HG03025 (cell line): ENCODE measurements at regions not wholly inside any gene's neighbourhood (a gene's known extent, or its start where the extent isn't known, plus 50 kb on each side); places are given as distances from the start of the nearest gene placed in this dataset.

ENCODE experiments used
- ATAC-seq: cut with Tn5 transposase; IDR thresholded peaks from one replicate; pipeline ENCODE4 v1.9.1; 2021; ENCODE audit warnings: mild to moderate bottlenecking, moderate library complexity; ENCODE audit not compliant: unreplicated experiment, low FRiP score

GRCh38 chr10:123517426-123517825, 148.7 kb upstream of the GPR26 start:
- no peak for ATAC-seq

DNA sequence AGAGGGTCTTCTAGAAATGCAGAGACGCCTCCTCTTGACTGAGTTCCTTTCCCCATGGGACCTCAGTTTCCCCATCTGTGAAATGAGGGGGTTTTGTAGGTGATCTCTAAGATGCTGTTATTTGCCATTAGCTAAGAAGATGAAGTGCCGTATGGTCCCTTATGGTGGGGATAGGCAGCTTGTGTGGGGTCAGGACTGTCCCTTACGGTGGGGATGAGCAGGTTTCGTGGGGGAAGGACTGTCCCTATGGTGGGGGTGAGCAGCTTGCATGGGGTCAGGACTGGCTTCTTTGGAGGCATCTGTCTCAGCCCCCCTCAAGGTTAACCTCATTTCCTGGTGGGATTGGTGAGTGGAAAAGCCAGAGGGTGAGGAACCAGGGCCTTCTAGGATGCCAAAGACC, 148.3 kb upstream of the GPR26 start:
- no peak for ATAC-seq

- no peak for ATAC-seq
Observed at GRCh38 chr10:123518765-123519164, 147.4 kb upstream of the GPR26 start.

DNA sequence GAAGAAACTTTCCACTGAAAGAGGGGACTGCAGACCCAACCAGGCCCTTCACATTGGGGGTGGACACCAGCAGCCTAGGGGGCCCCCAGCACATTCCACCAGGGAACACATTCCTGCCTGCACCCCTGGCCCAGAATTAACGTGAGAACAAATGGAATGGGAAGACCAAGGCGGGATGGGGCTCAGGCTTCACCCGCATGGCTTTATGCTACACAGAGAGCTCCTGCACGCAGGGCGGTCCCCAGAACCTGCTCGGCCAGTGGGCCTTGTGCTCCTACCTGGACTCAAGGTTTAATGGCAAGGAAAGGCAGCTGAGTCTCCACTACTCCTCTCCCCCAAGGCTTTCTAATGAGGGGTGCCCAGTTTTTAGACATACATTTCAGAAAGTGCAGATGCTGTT, 146.3 kb upstream of the GPR26 start:
- ATAC-seq: no peak

- no peak for ATAC-seq
Observed at GRCh38 chr10:123521076-123521475, 145.1 kb upstream of the GPR26 start.

DNA sequence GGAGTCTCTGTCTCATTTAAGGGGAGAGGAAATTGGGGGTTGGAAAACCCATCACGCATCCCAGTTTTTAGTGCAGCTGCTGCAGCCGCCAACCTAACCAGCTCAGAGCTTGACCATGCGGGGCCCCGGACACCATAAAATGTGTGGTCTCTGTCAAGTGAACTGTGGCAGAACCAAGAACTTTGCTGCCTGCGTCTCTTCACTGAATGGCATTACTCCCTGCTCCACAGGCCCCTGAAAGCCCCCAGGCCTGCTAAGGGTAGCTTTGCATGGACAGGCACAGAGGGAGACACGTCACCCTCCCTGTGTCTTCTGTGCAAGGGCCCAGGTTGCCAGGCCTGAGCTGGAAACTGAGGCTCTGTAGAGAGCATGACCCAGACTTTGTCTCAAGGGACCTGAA, 144.6 kb upstream of the GPR26 start:
- no peak for ATAC-seq

GRCh38 chr10:123522702-123523312, 143.3 kb upstream of the GPR26 start:
- ATAC-seq: no peak

GRCh38 chr10:123523833-123524232, 142.3 kb upstream of the GPR26 start:
- ATAC-seq: no peak

- no peak for ATAC-seq
Observed at GRCh38 chr10:123526356-123527064, 139.6 kb upstream of the GPR26 start.

DNA sequence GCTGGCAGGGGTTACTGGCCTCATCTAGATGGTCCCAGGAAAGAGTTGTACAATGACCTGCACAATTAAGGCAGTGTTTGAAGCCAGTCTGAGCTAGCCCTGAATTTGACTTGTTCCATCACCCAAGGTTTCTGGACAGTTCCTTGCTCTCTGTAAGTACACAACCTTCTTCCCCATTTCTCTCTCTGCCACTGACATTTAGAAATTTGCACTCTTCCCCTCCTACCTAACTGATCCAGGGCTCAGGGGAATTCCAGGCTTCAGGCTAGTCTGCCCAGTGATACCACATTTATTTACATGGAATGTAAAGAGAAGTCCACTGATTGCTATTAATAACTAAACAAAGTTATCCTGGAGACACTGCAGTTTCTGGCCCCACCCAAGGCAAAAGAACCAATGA, 139.0 kb upstream of the GPR26 start:
- no peak for ATAC-seq

- no peak for ATAC-seq
Observed at GRCh38 chr10:123529146-123529760, 136.9 kb upstream of the GPR26 start.

DNA sequence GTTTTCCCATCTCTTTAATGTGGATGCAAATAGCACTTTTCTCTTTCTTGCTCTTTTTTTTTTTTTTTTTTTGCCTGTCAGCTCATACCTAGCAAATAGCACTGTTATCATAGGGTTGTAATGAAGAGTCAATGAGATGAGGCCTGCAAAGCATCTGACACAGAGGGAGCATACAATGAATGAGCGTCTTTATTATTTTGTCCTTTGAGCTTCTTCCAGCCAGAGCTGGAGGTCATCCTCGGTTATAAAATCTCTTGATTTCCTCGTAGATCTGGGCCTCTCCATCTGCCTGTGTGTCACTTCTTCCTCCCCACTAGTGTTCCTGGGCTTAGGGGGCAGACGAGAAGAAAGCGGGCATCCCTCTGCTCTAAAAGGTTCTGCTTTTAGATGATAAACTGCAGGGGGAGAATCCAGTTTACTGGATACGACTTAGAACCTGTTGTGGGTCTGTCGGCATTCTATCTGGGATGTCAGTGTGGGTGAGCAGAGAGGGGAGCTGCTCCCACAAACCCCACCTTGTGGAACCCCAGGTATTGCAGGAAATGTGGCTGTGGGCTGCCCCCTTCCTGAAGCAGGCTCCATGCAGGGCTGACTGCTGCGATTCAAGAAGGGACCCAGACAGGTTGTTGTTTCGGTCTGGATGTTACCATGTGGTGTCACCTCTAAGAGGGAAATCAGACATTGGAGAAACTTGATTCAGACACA, 135.8 kb upstream of the GPR26 start:
- ATAC-seq: no peak

- no peak for ATAC-seq
Observed at GRCh38 chr10:123535386-123535785, 130.8 kb upstream of the GPR26 start.

DNA sequence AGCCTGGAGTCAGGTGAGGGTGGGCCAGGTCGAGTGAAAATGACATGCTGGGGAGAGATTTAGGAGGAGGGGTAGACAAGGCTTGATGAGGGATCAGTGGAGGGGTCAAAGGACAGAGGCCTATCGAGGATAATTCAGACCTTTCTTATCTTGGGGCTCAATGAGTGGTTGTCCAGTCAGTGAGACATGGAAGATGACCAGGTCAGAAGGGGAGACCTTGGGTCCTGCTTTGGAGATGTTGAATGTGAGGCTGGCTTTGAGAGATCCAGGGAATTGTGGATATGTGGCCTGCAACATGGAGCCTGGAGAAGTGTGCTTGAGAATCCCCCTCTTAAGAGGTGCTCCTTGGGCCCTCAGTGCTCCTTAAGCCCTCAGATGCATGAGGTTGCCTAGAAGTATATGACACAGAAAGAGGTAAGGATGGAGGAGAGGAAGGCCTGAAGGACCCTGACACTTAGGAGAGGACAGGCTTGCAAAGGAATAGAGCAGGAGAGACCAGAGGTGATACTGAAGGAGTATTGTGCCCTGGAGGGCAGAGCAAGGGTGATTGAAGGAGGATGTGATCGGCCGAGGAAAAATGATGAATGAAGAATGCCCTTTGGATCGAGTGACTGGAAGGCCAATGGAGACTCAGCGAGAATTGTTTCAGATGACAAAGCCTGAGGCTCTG, 129.8 kb upstream of the GPR26 start:
- no peak for ATAC-seq

DNA sequence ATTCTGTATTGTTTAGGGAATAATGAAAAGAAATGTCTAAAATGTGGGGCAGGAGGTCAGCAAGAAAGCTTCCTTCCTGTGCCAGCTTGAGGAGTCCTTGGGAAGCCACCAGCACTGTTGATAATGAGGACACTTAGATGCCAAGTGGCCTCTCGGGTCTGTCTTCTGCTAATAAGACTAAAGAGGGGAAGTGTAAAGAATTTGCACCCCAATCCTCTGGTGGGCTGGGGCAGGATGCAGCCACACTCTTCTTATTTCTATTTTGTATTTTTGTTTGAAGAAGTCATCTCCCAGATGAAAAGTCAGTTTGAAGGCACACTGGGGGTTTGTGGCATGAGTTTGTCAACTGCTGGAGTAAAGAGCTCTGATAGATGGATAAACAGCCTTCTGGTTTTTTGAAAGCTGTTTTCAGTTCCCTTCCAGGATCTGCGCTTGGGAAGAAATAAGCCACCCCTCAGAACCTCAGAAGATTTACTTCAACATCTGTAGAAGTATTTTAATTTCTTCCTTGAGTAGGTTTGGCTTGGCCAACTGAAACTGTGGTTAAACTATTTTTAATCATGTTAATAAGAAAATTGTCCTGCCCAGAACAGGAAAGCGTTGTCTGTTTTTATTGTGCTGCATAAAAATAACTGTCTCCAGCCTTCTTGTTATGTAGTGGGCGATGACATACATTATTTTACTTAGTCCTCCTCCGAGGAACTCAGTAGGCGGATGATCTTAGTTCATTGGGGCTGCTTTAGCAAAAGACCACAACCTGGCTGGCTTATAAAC, 128.8 kb upstream of the GPR26 start:
- peak; percentile 61 for ATAC-seq

DNA sequence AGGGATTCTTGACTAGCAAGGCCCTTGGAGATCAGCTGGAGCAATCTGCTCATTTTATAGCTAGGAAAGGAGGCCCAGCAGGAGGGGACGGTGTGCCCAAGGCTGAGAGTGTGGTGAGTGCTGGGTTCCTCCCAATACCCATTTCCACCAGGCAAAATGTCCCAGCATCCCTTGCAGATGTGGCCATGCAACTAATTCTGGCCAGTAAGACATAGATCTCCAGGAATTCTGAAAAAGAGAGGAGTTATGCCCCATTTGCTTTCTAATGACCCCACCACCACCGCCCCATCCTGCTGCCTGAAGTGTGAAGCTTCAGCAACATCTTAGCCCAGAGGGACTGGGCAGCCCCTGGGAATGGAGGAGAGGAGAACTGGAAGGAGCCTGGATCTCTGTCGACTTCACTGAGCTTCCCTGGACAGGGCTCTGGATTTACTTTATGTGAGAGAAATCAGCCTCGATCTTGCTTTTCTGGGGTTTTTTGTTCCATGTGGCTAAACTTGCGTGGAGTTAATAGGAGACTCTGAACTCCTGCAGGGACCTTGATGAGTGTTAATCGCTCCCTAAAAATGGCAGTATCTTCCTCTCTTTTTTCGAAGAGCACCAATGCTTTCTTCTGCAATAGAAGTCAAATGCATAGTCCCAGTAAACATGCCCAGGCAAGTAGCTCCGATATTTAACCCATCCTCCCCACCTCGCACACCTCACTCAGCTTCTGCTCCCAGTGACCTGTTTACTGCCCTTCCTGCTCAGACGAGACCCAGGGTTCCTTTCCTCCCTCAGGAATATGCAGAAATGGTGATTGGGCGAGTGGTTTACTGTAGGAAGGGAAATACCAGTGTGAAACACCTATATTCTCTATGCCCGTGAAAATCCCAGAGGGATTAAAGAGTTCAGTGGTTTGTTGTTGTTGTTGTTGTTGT, 127.5 kb upstream of the GPR26 start:
- no peak for ATAC-seq

- no peak for ATAC-seq
Observed at GRCh38 chr10:123544986-123545385, 121.2 kb upstream of the GPR26 start.

GRCh38 chr10:123548770-123549169, 117.4 kb upstream of the GPR26 start:
- ATAC-seq: no peak
